SHP77 (cell line): ENCODE measurements at regions not wholly inside any gene's neighbourhood (a gene's known extent, or its start where the extent isn't known, plus 50 kb on each side); places are given as distances from the start of the nearest gene placed in this dataset.
"Not testable (repeated sequence)": the region's sequence is repeated elsewhere in the genome, so short reads cannot be mapped to it uniquely, and the experiment has no call there.

ENCODE experiments used
- DNase-seq, 2 experiments: peaks; one replicate each; lab custom pipeline; 2025; lab: John Stamatoyannopoulos, UW

- DNase-seq: not testable (repeated sequence)
These were observed 58.3 kb downstream of the ART5 start for GRCh38 chr11:3583476-3583875.

GRCh38 chr11:3581389-3581725 is 60.4 kb downstream of the ART5 start:
- not testable (repeated sequence) for DNase-seq

GRCh38 chr11:3580487-3581388 is 61.1 kb downstream of the ART5 start:
- peak in 1 of 2 experiments; percentile 11 for DNase-seq

DNA sequence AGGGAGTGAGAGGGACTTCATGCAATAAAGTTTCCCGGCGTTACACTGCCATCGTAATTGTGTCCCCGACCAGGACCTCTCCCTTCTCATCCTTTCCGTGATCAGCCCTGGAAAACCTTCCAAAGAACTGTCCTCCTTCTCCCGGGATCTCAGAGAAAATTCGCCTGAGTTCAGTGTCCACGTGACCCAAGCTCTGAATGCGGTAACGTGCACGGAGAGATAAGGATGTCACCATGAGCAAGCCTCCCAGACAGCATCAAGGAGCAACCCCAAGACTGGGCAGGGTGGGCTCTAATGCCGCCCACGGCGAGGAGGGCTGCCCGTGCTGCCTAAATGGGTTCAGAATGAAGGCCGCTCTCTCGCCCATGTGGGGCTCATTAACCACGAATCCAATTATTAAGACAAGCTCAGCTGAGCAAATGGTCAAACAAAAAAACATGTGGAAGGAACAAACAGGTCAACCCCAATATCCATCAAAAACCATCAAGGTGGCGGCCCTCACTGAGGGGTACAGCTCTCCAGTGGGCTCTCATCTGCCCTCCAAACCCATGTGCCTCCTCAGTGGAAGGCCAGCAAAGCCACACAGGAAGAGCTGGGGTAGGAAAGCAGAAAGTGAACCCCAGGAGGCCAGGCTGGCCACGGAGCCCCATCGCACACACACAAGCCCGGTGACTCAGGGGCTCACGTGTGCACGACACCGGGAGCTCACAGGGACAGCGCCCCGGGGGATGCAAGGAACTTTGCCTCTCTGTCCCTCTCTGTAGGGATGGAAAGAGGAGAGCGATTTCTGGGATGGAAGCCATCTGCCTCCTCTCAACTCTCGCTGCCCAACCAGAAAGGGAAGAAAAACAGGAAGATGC is 62.0 kb downstream of the ART5 start:
- not testable (repeated sequence) for DNase-seq

DNA sequence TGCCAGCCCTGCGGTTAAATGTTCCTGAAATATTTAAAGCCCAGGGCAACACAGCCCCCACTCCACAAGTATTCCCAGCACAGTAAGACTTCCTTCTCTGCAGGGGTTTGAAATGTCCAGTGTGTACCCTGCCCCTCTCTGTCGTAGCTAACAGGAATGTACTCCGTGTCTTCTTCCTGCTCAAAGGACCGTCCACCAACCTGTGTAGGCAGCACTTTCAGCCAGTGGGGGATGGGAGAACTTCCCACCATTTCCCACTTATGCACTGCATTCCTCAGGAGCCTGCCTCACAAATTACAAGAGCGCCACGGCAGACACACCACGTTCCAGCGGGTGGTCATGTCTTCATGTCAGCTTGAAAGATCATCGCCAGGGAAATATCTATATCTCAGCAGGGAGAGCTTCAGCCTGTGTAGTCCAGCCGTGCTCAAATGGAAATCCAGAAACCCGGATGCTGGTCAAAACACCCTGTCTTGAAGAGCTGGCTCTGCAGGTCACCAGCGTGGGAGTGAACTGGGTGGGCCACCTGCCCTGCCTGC is 65.7 kb downstream of the ART5 start:
- not testable (repeated sequence) for DNase-seq

GRCh38 chr11:3572976-3573647 is 68.7 kb downstream of the ART5 start:
- not testable (repeated sequence) for DNase-seq

GRCh38 chr11:3571752-3572151 is 70.0 kb downstream of the ART5 start:
- DNase-seq: not testable (repeated sequence)

- DNase-seq: not testable (repeated sequence)
These were observed 76.0 kb downstream of the ART5 start for GRCh38 chr11:3565838-3566237.

DNA sequence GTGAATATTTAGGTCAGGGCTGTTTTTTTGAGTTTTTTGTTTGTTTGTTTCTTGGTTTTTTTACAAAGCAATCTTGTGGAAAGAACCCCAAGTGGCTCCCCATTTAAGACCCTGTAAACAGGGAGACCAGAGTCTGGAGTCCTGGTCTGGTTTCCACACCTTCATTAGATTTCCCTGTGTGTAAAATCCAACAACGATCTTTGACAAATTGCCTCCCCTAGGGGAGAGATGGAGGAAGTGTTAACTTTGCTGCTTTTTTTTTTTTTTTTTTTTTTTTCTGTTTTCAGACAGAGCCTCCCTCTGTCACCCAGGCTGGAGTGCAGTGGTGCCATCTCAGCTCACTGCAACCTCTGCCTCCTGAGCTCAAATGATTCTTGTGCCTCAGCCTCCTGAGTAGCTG is 77.4 kb downstream of the ART5 start:
- DNase-seq: not testable (repeated sequence)

- not testable (repeated sequence) for DNase-seq
These were observed 87.2 kb downstream of the ART5 start for GRCh38 chr11:3554621-3555020.

DNA sequence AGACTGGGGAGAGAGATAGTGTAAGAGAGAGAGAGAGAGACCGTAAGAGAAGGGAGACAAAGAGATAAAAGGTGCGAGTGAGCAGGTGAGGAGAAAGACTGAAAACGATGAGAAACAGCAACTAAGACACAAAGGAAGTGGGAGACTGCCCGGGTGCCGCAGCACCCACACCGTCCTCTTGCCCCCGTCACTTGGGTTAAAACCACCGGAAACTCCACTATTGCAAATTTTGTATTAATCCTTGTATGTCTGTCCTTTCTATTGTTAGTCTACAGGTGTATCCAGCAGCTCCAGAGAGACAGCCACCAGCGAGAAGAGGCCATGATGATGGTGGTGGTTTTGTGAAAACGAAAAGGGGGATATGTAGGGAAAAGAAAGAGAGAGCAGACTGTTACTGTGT is 96.8 kb downstream of the ART5 start:
- DNase-seq: not testable (repeated sequence)

GRCh38 chr11:3538220-3538619 is 103.6 kb downstream of the ART5 start:
- not testable (repeated sequence) for DNase-seq

- not testable (repeated sequence) for DNase-seq
These were observed 104.5 kb downstream of the ART5 start for GRCh38 chr11:3537254-3537653.

DNA sequence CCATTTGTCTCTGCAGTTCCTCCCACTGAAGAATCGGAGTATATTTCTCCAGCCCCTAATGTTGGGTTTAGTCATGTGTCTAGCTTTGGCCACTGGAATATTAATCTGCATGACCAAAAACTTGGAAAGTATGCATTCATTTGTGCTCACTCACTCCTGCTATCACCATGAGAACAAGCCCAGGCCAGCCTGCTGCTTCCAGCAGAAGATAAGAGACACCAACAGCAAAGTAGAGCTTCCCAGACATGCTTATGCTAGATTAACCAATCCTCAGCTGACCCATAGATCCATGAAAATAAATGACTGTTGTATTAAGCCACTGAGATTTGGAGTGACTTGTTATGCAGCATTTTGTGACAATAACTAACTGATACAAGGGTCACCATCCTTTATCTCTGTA is 108.8 kb downstream of the ART5 start:
- DNase-seq: not testable (repeated sequence)

- DNase-seq: not testable (repeated sequence)
These were observed 110.5 kb downstream of the ART5 start for GRCh38 chr11:3531280-3531679.

DNA sequence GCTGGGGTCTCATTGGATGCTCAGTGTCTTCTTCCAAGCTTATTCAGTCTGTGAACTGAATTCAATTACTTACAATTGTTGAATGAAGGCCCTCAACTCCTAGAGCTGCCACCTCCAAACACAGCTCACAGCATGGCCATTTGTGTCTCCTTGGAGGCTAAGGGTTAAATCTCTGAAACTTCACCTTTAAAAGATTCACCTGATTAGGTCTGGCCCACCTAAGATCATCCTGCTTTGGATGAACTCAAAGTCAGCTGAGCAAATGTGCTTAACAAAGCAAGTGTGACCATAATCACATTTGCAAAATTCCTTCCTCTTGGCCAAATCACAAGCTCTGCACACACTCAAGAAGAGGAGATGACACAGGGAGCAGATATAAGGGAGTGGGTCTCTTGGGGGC is 118.2 kb downstream of the ART5 start:
- DNase-seq: not testable (repeated sequence)

- DNase-seq: not testable (repeated sequence)
These were observed 120.9 kb downstream of the ART5 start for GRCh38 chr11:3520905-3521304.

GRCh38 chr11:3519841-3520240 is 122.0 kb downstream of the ART5 start:
- DNase-seq: not testable (repeated sequence)

GRCh38 chr11:3516934-3517567 is 124.7 kb downstream of the ART5 start:
- not testable (repeated sequence) for DNase-seq

GRCh38 chr11:3516345-3516933 is 125.4 kb downstream of the ART5 start:
- DNase-seq: not testable (repeated sequence)
